DMS79 treated with DMSO at 0.1 percent for 48 hours (cell line): ENCODE measurements at regions not wholly inside any gene's neighbourhood (a gene's known extent, or its start where the extent isn't known, plus 50 kb on each side); places are given as distances from the start of the nearest gene placed in this dataset.
"Not testable (repeated sequence)": the region's sequence is repeated elsewhere in the genome, so short reads cannot be mapped to it uniquely, and the experiment has no call there.

ENCODE experiments used
- DNase-seq: peaks from one replicate; lab custom pipeline; 2025; lab: John Stamatoyannopoulos, UW

DNA sequence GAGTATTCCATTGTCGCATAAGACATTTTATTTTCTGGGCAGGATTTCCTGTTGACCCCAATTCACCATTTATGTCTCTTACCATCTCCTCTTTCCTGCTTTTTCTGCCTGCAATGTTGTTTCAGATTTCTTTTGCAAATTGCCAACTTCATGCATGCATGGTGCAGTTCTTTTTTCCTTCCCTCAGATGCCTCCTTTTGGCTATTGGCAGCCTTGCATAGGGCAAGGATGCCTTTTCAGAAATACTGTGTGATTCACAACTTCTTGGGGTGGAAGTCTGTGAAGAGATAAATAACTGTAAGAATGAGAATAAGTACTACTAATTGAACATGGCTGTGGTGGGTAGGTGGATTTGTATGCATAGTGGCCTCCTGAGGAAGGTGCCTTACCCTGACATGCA is 116.7 kb downstream of the SOX4 start:
- no peak for DNase-seq

DNA sequence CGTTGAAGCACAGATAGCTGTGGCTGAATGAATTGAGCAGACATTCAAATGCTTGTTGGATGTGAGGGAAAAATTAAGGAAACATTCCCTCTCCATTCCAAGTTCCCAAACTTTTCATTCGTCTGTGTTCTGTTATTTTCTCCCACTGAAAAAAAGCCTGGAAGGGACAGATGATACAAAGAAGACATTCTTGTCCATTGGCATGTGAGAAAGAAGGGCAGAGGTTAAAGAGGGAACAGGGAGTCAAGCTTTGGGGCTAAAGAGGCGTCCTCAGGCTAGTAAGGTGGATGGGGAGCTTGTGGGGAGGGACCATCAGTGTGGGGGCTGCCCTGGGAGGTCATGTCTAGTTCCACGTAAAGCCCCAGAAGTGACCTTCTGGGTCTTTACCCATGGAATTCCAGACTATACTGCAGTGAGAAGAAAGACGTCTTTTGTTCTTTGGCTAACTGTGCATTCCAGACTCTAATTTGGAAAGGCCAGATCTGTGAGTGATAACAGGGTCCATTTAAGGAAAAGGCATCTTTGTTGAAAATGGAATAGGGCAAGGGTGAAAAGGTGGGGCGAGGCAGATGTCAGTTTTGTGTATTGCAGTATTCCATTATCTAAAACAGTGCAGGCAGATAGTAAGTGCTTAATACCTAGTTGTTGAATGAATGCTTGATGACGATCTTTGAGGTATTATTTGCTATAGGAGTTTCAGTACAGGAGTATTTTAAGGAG is 117.5 kb downstream of the SOX4 start:
- DNase-seq = no peak

DNA sequence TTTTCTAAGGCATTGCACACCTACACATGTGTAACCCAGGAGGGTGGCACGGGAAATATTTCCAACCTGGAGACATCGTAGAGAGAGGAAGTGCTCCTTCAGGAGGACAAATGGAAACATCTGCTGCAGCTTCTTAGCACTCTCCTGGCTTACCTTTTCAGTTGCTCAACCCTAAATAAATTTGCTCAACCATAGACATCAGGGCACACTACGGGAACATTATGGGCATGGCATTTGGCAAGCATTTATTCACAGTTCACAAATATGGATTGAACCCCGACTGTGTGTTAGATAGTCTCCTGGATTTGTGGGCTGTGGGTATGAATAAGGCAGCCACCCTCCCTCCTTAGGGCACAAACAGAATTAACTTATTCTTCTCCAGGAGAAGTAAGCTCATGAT is 118.7 kb downstream of the SOX4 start:
- no peak for DNase-seq

DNA sequence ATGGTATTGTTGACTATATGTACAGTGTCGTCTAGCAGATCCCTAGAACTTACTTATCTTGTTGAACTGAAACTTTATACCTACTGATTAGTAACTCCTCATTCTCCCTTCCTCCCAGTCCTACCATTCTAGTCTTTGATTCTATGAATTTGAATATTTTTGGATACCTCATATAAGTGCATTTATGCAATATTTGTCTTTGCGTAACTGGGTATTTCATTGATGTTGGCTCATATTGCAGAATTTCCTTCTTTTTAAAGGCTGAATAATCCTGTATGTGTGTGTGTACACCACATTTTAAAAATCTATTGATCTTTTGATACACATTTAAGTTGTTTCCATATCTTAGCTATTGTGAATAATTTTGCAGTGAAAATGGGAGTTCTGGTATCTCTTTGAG is 119.9 kb downstream of the SOX4 start:
- DNase-seq = no peak

DNA sequence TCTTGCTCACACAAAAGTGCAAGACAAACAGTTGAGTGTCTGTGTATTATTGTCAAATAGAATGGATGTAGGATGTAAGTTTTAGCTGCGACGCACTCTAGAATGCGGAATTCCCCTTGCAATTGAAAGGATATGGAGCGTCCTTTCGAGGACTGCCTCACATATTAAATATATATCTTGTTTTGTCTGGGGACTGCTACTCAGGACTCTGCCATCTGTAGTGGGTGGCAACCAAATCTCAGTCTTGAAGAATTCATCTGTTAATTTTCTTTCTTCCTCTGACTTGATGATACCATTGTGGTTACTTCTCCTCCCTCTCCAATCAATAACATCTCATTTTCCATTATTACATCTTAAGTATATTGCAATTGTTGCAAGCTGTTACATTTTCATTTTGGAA is 121.6 kb downstream of the SOX4 start:
- DNase-seq = no peak

DNA sequence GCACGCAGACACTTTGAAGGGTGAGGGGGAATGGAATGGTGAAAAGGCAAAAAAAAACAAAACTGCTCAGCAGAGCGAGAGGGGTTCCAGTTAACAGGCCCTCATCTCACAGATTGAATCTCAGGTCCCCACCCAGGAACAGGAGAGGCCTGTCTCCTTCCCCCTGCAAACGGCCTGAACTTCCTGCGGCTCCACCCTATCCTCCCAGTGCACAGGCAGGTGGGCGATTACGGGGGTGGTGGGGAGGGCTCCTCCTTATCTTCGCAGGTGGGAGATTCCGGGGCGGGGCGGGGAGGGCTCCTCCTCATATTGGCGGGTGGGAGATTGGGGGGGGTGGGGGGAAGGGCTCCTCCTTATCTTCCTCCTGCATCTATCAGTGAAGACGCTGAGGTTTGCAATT is 129.0 kb downstream of the SOX4 start:
- no peak for DNase-seq

DNA sequence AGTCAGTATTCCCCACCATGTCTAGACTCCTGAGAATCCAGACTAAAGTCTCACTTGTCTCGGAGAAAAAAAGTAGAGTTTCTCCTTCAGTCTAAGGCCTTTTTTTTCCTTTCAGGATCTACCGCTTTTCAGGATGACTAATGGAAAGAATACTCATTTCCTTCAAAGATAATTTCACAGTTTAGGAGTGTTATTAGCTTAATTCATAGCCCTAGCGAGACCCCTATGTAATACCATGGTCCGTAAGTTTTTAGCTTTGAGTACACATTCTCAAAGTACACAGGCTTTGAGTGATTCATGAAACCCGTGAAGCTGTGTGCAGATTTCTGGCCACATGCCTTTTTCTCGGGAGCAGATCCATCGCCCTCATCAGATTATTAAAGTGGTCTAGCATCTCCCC is 133.1 kb downstream of the SOX4 start:
- DNase-seq = no peak

DNA sequence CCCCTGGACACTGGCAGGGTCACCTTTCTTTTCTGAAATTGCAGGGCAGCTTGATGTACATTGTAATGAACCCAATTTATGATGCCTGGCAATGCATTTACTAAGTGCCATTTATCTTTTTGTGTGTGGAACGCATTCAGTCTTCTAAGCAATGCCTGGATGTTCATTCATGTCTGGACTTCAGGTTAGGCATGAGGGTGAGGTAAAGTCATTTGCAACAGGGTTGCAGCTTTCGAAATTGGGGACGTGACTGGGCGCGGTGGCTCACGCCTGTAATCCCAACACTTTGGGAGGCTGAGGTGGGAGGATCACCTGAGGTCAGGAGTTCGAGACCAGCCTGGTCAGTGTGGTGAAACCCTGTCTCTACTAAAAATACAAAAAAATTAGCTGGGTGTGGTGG is 134.6 kb downstream of the SOX4 start:
- DNase-seq = no peak

DNA sequence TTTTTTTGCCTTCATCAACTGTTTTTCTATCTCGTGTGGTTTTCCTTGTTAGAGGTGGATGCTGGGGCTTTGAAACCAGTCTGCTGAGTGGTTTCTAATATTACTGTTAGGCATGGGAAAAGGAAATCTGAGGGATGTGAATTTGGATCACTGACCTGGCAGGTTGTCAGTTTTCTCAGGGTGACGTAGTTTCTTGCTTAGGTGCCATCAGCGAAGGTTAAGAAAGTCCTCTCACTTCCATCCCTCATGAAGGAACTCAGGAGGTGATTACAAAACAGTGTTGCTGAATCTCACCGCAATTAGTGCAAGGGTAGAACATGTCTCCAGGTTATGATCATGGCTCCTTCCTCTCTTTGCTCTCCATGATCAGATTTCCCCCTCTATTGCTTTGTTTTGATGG is 135.9 kb downstream of the SOX4 start:
- no peak for DNase-seq

DNA sequence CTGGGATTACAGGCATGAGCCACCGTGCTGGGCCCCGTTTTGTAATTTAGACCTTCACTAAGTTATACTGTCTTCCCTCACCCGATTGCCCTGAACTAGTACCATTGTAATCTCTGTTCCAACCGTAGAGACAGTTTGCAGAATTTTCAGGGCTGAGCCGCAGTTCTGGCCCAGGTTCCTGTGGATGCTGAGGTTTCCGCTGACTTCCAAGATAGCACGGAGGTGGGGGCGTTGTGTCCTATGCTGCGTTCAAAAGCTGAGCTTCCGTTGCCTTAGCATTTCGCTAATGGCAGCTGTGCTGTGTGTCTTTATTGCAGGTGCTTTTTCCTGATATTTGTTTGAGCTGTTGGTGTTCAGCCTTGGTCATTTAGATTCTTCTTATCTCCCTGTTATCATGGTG is 137.0 kb downstream of the SOX4 start:
- no peak for DNase-seq

DNA sequence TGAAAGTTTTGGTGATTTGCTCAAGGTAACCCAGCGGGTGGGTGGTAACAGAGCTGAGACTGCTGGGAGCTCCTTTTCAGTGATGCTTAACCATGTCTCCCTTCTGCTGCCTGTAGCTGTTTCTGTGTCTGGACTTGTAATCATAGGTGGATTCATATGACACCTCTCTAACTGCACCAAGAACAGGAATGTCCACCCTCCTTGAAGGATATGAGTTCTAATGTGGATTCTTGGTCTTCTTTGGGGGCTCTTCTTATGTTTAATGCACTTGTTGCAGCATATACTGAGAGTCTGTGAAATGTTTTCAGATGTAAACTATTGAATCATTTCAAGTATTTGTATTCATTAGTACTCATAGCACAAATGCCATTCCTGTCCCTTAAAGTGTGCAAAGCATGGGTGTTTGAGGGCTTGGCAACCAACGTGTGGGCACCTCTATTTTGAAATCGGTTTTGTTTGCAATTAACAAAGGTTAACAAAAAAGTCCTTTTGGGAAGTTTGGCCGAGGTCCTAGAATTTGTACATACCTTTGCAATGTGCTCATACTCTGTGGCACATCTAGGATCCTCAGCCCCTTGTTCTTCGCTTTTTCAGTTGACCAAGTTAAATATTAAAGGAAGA is 138.0 kb downstream of the SOX4 start:
- peak; percentile 44 for DNase-seq

DNA sequence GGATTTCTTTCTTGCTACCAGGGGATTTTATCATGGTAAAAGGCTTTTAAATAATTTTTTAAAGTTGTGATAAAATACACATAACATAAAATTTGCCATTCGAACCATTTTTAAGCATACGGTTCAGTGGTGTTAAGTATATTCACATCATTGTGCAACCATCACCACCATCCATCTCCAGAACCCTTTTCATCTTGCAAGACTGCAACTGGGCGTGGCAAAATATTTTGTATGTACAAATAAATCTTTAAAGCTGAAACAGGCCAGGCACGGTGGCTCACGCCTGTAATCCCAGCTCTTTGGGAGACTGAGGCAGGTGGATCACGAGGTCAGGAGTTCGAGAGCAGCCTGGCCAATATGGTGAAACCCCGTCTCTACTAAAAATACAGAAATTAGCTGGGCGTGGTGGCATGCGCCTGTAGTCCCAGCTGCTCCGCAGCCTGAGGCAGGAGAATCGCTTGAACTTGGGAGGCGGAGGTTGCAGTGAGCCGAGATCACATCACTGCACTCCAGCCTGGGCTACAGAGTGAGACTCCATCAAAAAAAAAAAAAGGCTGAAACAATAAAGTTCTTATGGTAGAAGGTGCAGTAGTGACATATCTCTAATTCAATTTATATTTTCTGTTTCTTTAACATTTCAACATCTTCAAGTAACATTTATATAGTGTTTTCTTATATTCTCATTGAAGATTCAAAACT is 138.6 kb downstream of the SOX4 start:
- not testable (repeated sequence) for DNase-seq

DNA sequence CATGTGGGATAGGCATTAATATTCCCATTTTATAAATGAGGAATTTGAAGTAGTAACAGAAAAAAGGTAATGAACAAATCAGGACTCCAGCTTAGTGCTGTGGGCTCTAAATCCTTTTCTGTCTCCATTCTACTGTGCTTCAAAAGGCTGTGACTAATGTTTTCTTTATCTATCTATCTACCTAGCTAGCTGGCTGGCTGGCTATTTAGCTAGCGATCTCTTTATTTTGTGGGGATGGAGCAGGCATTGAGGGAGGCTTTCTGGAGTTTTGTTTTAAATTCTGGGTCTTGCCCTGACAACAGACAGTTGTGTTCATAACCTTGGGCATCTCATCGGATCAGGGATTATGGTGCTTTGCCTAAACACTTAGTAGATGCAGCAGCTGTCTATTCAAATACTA is 139.2 kb downstream of the SOX4 start:
- DNase-seq = no peak

DNA sequence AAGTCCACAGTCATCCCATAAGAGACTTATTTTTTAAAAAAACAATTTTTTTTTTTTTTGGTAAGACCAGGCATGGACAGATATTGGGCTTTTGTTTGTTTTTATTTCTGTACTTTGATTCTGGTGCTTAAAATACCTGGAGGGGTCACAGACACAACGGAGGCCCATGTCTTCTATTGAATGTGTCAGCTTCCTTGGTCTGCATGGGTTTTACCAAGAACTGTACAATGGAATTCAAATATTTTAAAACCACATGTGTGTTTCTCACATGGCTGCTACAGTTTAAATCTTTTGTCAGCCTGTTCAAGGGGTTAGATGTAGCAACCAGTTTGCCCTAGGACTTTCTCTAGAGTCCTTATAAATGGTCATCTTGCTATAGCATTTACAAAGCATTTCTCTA is 139.8 kb downstream of the SOX4 start:
- no peak for DNase-seq

DNA sequence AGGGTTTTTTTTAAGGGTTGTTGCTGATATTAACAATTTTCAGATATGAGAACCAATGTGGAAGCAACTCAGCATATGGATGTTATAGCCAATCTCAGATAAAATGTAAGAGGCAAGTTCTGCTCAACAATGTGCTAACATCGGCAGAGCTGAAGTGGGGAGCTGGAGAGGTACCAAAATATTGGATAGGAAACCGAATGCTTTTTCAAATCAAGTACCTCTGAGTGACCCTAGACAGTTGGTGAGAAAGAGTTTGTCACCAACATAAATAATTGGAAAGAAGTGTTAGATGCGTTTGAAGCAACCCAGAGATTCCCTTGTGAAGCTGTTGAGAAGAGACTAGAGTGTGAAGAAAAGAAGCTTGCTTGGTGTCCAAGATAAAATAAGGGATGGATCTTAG is 140.7 kb downstream of the SOX4 start:
- DNase-seq = peak; percentile 63

DNA sequence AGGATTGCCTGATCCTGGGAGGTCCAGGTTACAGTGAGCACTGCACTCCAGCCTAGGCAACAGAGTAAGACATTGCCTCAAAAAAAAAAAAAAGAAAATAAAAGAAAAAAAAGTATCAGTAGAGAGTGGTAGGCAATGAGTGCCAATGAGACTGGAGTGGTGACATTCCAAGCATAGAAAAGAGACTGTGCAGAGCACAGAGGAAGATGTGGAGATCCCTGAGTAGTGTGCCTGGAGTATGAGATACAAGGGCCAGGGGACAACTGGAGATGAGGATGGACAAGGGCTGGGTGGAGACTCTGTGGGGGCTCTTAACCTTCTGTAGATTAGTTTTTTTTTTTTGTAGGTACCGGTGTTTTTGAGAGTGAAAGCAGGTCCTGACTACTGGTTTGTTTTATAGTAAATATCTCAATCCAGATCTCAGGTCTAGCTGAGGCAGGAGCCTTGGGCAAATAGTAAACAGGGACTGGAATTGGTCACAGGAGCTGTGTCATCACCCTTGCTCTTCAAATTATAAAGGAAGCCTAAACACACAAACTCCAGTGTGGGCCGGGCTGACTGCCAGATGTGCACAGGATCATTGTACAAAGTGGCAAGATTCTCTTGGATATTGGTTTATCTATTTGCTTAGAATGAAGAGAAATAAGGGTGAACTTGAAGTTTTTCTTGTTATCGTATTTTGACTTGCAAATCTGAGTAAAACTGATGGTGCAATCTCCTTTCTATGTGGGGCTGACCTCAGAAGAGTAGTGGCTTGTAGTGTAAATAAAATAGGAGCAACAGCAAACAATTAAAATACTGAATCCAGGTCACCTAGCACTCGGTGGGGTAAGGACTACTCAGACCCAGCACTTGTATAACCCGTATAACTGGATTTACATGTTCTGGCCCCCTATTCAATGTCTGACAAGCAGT is 144.9 kb downstream of the SOX4 start:
- peak; percentile 90 for DNase-seq

DNA sequence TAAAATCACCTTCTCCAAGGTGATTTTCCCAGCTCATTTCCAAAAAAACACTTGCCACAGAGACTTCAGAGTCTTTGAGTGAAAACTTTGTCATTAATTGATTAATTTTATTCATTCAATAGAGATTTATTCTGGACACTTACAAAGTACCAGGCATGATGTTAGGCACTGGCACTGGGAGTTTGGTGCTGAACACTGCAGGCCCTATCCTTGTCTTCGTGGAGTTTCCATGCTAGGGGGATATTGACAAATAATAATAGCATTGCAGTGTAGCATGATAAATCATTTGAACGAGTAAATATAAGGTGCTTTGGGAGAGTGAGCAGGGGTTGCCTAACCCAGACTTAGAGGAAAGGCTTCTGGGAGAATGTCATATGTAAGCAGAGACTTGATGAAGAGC is 145.7 kb downstream of the SOX4 start:
- DNase-seq = no peak

DNA sequence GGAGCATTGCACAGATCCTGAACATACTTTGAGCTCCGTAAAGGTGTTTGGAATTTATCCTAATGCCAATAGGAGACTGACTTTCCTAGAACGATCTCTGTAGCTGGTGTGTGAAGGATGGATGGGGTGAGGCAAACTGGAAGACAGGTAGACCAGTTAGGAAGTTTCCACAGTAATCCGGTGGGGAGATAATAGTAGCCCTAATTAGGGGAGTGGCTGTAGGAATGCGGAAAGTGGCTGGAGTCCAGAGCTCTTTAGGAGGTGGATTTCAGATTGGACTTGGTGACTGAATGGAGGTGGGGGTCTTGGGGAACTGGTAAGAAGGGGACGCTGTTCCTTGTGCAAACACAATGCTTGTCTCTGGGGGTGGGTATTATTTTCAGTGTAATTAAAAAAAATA is 146.3 kb downstream of the SOX4 start:
- no peak for DNase-seq

DNA sequence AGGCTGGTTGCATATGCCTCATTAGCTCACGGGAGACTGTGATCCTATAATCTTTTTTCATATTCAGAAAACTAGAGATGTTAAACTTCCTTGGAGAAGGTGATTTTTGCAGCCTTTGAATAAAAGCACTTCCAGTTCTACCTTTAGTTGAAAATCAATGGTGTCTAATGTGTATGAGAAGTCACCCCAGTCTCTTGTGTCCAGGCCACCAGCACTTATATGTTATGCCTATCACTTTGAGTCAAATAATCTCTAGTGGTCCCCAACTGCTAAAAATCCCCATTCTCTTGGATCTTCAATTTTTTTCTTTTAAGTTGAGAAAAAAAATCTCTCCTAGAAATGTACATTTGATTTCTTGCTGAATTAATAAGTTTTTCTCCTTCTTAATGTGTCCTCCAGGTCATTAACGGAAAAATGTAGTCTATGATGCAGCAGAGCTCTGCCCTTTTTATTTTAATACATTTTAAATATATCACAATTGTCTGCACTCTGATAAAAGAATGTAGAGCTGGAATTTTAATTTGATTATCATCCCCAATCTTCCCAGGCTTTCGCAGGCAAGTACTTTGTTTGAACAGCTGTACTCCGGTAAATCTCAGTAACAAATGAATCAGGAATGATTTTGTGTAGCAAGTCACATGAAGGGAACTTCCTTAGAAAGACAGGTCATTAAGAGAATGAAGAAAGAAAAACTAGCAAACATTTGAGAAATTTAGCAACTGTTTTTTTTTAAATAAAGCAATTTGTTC is 147.0 kb downstream of the SOX4 start:
- no peak for DNase-seq

DNA sequence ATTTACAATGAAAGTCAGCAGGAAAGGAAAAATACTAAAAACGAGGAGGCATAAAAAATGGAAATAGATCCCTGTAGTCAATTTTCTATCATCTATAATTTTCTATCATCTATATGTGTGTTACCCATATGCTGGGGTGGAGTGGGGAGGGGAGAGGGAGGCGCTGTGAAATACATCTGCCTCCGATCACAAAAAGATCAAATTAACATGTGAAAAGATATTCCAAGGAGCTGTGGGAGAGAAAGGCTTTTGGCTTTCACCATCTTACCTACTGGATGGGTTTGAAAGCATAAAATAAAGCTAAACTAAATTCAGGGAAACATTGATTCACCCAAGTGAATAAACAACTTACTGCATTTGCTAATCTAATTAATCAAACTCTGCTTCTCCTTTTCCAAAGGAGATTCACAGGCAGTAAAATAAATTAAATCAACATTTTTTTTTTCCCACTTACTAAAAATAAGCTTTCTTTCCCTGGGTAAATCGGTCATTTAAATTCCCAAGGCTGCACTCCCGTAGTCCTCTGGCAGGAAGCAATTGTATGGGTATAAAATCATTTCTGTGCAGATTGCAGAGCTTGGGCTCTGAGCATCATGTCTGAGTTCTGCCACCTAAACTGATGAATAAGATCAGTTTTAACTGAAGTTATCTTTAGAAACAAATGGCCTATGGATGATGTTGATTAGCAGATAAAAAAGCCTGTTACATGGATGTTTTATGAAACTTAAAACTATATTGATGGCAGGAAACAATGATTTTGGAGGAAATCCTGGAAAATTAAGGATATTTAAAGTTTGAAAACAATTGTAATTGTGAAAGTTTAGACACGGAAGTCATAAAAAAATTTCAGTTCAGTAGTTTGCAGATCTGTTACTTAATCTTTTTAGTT is 147.9 kb downstream of the SOX4 start:
- DNase-seq = no peak

DNA sequence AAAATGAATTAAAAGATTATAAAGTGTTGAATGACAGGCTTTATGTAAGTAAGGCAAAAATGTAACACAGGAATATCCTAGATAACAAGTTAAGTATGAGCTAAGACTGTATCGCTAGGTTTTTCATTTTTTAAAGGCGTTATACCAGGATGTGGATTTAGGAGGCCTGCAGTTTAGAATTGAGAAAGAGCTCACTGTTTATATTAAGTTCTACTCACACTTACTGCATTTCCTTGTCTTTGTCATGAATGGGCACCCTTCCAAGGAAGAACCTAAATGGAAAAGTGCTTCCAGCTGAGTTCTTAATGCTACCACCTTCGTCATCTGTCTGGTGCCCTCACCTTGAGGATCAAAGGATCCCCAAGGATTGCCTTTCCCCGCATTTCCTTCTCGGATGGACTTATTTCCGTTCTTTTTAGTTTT is 148.7 kb downstream of the SOX4 start:
- DNase-seq = peak; percentile 29
